Activated naive CD4-positive, alpha-beta T cell treated with Interleukin-2 at 50 U/mL for 16 hours (primary cell): ENCODE measurements at regions not wholly inside any gene's neighbourhood (a gene's known extent, or its start where the extent isn't known, plus 50 kb on each side); places are given as distances from the start of the nearest gene placed in this dataset.

Experiments used
- DNase-seq: peaks from one replicate; pipeline ENCODE4 v3.0.0-alpha.2; 2020

DNA sequence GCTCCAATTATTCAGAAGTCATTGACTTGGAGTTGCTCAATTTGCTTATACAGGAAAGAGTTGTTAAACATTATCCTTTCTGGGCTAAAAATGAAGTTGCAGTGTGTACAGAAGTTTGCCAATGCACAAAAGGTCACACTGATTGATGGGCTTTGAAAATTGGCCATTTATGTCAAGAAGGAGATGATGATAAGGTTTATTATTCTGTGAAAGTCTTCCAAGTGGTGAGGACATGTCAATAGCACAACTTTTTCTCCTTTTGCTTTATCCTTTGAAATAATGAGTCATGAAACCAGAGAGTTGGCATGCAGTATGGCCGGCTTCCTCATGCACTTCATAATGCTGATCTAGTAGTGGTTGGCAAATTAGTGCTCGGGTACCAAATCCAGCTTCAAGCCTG is 848.5 kb upstream of the WWC1 start:
- DNase-seq: no peak

- no peak for DNase-seq
Observed at GRCh38 chr5:167447466-167448375, 843.7 kb upstream of the WWC1 start.

DNA sequence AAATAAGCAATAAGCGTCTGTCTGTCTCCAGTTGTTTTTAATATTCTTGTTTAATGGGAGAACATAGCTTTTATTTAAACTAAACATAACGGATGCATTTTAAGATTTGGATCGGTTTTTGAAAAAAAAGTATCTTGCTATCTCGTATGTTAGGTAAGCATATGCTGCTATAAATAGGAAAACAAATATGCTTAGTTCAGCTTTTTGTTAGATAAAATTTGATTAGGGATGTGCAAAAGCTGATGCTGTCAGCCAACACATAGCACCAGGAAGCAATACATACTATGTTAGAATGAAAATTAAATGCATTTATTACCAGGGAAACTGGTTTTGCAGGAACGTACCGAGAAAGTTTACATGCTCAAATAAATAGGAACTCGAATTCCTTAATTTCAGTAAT is 843.1 kb upstream of the WWC1 start:
- no peak for DNase-seq

GRCh38 chr5:167451076-167451475 is 840.4 kb upstream of the WWC1 start:
- DNase-seq: no peak

- DNase-seq: no peak
Observed at GRCh38 chr5:167452136-167452535, 839.3 kb upstream of the WWC1 start.

DNA sequence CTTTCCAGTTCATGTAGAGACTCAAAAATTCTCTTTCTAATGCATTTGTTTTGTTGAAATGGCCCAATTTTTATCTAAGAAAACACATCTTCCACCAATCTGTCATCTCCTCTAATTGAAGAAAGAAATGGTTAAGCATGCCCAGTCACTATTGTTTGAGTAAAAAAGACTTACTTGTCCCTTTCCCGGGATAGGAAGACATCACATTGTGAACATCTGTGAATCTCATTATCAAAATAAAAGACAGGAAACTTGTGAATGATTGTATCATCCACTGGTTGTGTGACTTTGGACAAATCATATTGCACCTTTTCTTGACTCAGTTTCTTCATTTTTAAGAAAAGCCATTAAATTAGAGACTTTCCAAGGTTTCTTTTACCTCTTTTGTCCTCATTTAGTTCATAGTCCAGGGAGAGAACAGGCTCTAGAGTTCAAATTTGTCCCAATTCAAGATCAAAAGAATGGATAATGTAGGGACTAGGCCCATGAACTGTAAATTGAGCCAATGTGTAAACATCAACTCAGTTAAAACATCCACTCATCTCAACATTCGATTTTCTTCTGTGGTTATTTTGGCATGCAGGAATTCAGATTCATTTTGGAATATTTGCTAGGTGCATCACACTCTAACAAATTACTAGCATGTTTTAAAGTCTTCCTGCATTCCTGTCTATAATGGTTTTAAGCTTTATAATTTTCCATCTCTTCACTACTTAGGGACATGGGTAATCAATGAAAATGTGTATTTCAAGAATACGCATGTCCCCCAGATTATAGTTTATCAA is 838.0 kb upstream of the WWC1 start:
- no peak for DNase-seq

DNA sequence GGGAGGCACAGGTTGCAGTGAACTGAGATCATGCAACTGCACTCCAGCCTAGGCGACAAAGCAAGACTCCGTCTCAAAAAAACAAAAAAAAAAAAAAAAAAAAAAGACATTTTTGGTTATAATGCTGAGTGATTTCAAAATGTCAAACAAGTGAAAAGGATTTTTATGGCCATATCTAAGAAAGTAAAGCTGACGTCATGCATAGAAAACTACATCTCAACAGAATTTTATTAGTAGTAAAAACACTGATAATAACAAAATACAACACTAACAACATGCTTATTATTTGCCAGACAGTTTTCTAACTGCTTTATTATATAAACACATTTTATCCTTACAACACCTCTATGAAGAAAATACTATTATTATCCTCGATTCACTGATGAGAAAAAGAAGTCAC is 833.0 kb upstream of the WWC1 start:
- no peak for DNase-seq

- DNase-seq: no peak
Observed at GRCh38 chr5:167460449-167461020, 830.9 kb upstream of the WWC1 start.

DNA sequence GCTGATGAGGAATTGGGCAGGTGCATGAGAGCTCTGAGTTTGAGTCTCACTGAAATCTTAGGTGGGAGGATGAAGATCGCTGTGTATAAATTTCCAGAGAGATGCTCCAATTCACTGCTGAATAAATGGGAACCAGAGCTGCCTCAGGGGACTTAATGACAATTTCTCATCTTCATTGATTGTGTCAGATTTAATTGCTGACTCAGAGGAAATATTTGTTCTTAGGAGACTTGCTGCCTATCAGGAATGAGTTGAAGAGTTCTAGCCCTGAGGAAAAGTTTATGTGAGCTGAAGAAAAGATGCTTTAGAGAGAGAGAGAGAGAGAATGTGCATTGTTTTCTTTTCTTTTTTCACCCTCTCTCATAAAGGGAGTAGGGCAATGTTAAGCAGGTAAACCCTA is 827.5 kb upstream of the WWC1 start:
- DNase-seq: no peak

- DNase-seq: no peak
Observed at GRCh38 chr5:167466992-167467391, 824.5 kb upstream of the WWC1 start.

GRCh38 chr5:167472566-167473108 is 818.8 kb upstream of the WWC1 start:
- DNase-seq: no peak

- no peak for DNase-seq
Observed at GRCh38 chr5:167478188-167478587, 813.3 kb upstream of the WWC1 start.

DNA sequence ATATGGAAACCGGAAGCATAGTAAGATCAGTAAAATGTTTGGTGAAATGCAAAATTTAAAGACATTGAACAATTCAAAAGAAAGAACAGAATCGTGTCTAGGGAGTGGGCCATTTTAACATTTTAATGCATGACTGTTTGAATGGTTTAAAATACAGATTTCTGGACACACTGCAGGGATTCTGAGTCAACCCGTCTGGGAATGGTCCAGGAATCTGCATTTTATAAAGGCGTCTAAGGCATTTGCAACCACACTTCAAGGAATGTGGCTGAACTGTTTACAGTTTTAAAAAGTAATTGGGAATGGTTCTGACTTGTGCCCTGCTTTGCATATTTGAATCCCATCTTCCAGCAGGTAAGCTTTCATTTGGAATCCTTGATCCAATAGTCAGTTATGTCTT is 811.7 kb upstream of the WWC1 start:
- DNase-seq: no peak

GRCh38 chr5:167481345-167481744 is 810.1 kb upstream of the WWC1 start:
- DNase-seq: no peak

DNA sequence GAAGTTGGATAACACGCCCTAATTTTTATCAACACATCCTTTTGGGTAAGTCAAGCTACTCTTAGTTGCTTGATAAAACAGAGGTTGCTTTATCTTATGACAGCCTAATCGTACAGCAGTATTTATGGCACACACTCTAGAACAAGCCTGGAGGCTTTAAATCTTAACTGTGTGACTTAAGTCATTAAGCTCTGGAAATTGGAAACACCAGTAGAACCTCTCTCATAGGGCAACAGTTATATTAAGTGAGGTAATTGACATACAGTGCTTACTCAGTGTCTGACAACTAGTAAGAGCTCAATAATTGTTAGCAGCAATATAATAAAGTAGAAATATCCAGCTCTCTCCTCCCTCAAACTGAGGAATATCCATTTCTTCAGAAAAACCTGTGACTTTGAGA is 808.9 kb upstream of the WWC1 start:
- DNase-seq: no peak

DNA sequence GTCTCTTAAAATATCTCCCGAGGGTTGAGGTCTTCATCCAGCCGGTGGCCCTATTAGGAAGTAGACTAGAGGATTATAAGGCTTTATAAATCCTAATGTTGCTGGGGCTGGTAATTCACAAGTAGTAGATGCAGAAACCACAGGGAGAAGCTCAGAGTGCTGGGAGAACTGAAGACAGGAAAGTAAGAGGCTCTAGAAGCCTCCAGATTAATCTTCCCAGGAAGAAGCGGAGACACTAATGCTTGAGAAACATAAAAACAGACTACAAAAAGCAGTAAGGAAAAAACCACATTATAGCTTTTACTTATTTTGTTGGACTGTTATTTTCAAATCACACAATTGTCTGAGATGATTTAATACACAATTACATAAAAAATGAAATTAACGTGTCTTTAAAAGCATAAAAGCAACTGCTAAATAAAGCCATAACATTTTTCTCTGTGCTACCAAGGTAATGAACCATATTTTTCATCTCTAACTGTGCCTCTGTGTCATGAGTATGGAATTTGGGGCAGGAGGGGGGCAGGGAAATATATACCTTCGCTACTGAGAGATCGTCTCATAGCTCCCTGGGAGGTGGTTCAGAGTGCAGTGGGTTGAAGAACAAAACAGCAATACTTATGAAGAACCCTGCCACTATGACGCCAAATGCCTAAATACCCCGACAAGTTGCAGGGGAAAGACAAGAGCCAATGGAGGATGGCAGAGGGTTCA is 806.2 kb upstream of the WWC1 start:
- DNase-seq: no peak

- no peak for DNase-seq
Observed at GRCh38 chr5:167488371-167488770, 803.1 kb upstream of the WWC1 start.

GRCh38 chr5:167489202-167489601 is 802.2 kb upstream of the WWC1 start:
- no peak for DNase-seq

DNA sequence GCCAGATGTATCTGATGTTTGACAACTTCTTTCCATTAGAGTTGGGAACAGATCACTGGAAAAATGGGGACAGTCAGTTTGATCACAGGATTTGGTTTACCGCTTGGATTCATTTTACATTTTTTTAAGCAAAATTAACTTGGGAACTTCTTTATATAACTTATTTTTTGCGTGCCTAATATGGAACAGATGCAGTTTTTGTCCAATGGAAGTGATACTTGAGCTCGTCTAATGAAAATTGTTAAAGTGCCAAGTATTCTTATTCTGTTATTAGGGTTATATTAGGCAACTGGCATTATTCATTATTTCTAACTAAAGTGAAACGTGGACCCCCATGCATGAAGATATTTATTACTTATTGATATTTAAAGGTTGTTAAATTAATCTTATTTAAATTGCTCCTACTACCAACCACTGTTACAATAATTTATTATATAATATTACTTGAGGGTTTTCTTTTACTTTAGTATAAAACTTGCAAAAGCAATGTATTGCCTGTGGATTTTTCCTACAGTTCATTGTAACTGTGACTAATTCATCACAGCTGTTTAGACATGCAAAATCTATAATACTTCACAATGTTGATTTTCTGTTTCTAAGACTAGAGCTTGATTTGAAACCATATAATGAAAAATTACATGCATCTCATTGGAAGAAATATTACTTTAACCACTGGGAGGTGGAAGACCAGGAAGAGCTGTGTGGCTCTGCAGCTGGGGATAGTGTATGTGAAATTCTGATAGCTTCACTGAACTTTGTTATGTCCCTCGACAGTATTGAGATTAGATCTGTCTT is 787.3 kb upstream of the WWC1 start:
- no peak for DNase-seq

DNA sequence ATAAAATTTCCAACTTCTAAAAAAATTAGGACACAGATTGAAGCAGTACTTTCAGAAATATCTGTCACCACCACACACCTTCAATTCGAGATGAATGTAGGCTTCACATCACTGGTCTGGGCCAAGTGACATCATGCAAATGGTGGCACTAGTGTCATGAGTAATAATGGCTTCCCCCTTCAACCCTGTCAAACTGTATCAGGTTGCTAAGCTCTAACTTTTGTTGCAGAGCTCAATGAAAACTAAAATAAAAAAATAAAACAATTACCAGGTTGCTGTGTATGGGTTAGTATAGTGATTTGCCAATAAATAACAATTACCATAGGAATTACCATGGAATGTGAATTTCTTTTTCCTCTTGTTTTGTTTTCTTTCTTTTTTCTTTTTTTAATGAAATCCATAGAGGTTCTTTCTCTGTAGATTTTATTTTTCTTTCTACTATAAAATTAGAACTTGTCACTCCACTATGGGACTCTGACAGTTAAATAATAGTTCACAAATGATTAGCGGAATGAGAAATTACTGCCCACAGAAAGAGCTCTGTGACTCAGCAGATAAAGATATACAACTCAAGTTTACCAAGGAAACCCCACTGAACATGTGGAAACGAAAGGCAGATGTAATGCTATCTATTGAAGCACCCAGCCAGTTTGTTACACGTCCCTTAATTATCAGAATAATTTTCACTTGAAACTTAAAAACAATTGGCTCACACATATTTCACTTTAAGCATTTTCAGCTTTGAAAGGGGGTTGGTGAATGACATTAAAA is 783.8 kb upstream of the WWC1 start:
- DNase-seq: no peak

DNA sequence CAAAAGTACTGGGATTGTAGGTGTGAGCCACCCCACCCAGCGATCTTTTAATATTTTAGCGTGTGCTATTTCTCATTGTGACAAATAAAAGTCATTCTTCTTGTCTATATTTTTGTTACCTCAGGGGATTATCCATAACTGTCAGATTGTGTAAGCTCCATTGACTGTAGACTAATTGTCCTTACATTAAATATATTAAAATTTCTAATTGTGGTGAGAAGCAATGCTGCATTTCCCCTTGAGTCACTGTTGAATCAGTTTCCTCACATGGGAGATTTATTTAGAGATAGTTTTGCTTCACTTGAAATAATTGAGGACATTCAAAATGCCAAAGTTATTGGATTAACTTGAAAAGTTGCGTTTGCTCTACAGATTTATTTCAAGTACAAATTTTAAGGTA is 782.4 kb upstream of the WWC1 start:
- DNase-seq: no peak
